Ecto neural progenitor cell (in vitro differentiated cells): ENCODE measurements at regions not wholly inside any gene's neighbourhood (a gene's known extent, or its start where the extent isn't known, plus 50 kb on each side); places are given as distances from the start of the nearest gene placed in this dataset.
"Not testable (repeated sequence)": the region's sequence is repeated elsewhere in the genome, so short reads cannot be mapped to it uniquely, and the experiment has no call there.

Experiments used
- DNase-seq: peaks from one replicate; pipeline ENCODE4 v3.0.0-alpha.2; 2018; ENCODE audit warnings: low spot score

- no peak for DNase-seq
These were observed 280.5 kb downstream of the TLL1 start for GRCh38 chr4:166153548-166153947.

- DNase-seq = no peak
These were observed 289.3 kb downstream of the TLL1 start for GRCh38 chr4:166162327-166162726.

- no peak for DNase-seq
These were observed 292.9 kb downstream of the TLL1 start for GRCh38 chr4:166165829-166166420.

- no peak for DNase-seq
These were observed 296.1 kb downstream of the TLL1 start for GRCh38 chr4:166169111-166169510.

GRCh38 chr4:166172619-166173018 lies 299.6 kb downstream of the TLL1 start:
- no peak for DNase-seq

GRCh38 chr4:166174717-166175490 lies 301.9 kb downstream of the TLL1 start:
- DNase-seq = no peak

- DNase-seq = no peak
These were observed 309.1 kb downstream of the TLL1 start for GRCh38 chr4:166182145-166182544.

GRCh38 chr4:166195101-166195500 lies 322.1 kb downstream of the TLL1 start:
- no peak for DNase-seq

- no peak for DNase-seq
These were observed 324.1 kb downstream of the TLL1 start for GRCh38 chr4:166197166-166197565.

GRCh38 chr4:166198041-166198440 lies 325.0 kb downstream of the TLL1 start:
- no peak for DNase-seq

GRCh38 chr4:166198516-166199310 lies 325.7 kb downstream of the TLL1 start:
- no peak for DNase-seq

- no peak for DNase-seq
These were observed 330.0 kb downstream of the TLL1 start for GRCh38 chr4:166202991-166203390.

- not testable (repeated sequence) for DNase-seq
These were observed 339.3 kb downstream of the TLL1 start for GRCh38 chr4:166212326-166212725.

GRCh38 chr4:166222271-166222670 lies 349.2 kb downstream of the TLL1 start:
- no peak for DNase-seq

GRCh38 chr4:166228112-166228511 lies 355.1 kb downstream of the TLL1 start:
- DNase-seq = no peak

GRCh38 chr4:166229799-166230198 lies 356.8 kb downstream of the TLL1 start:
- no peak for DNase-seq

GRCh38 chr4:166230841-166231240 lies 357.8 kb downstream of the TLL1 start:
- no peak for DNase-seq

- DNase-seq = no peak
These were observed 366.3 kb downstream of the TLL1 start for GRCh38 chr4:166239354-166239753.

GRCh38 chr4:166252487-166253402 lies 379.7 kb downstream of the TLL1 start:
- no peak for DNase-seq

GRCh38 chr4:166257276-166257675 lies 384.2 kb downstream of the TLL1 start:
- no peak for DNase-seq

GRCh38 chr4:166257891-166258290 lies 384.9 kb downstream of the TLL1 start:
- no peak for DNase-seq

- DNase-seq = no peak
These were observed 386.0 kb downstream of the TLL1 start for GRCh38 chr4:166259081-166259480.
